SK-N-MC (cell line): ENCODE measurements at regions not wholly inside any gene's neighbourhood (a gene's known extent, or its start where the extent isn't known, plus 50 kb on each side); places are given as distances from the start of the nearest gene placed in this dataset.
"Not testable (repeated sequence)": the region's sequence is repeated elsewhere in the genome, so short reads cannot be mapped to it uniquely, and the experiment has no call there.

Experiments
- EZH2 ChIP-seq: fragments of 200-600 bp; sonication (generic); IDR thresholded peaks from one replicate; pipeline ENCODE4 v1.6.1; 2017; ENCODE audit warnings: antibody characterized with exemption
- POLR2AphosphoS5 ChIP-seq: IDR thresholded peaks from 2 replicates; pipeline ENCODE4 v1.6.1; 2012; ENCODE audit warnings: mild to moderate bottlenecking, low read depth, low read length, borderline replicate concordance

DNA sequence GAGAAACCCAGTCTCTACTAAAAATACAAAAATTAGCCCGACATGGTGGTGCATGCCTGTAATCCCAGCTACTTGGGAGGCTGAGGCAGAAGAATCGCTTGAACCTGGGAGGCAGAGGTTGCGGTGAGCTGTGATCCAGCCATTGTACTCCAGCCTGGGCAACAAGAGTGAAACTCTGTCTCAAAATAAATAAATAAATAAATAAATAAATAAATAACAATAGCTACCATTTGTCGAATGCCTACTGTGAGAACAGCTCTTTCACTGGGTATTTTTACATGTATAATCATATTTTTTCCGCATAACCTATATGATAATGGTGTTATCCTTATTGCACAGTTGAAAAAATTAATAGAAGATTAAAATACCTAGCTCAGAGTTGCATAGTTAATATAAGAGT is 177.4 kb downstream of the PHLDA1 start:
- not testable (repeated sequence) for TF ChIP-seq EZH2, POLR2AphosphoS5
